Tibial nerve (tissue), 4 donors: ENCODE measurements at regions not wholly inside any gene's neighbourhood (a gene's known extent, or its start where the extent isn't known, plus 50 kb on each side); places are given as distances from the start of the nearest gene placed in this dataset.

Source experiments
- EP300 ChIP-seq, 2 donors: sonication (generic); formaldehyde crosslinking; IDR thresholded peaks; one replicate each; pipeline ENCODE4 v1.6.1; 2017; ENCODE audit warnings: antibody characterized with exemption in 2 of 2, mild to moderate bottlenecking in 1 of 2
- POLR2A ChIP-seq, 2 donors: fragments of 450-650 bp; IDR thresholded peaks; one replicate each; pipeline ENCODE4 v1.6.1; 2017; ENCODE audit warnings: antibody characterized with exemption in 2 of 2, mild to moderate bottlenecking in 2 of 2, moderate library complexity in 2 of 2
- TF ChIP-seq, protein P1 (sequence below), 5 experiments: fragments of 200-600 bp in 3 of 5; fragments of 450-650 bp in 2 of 5; sonication (generic) in 3 of 5; IDR thresholded peaks; one replicate each; pipeline ENCODE4 v1.5.1; 2016 to 2019; ENCODE audit warnings: antibody characterized with exemption in 5 of 5, mild to moderate bottlenecking in 3 of 5, moderate library complexity in 2 of 5

DNA sequence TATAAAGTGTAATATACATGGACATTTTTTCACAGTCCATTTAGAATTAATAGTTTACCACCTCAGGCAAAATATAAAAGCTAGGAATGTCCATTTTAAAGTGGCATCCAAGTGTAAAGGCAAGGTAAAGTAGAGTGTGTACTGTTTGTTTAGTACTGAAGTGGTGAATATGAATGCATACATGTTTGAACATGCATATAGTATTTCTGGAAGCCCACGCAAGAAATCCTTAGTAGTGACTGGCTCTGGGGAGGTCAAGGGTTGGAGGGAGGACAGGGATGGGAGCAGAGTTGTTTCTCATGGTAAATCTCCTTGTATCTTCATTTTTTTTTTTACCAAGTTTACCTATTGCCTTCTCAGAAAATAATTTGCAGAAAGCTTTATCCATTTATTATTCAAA is 129.2 kb downstream of the UNC5CL start:
- TF ChIP-seq, protein P1, sequence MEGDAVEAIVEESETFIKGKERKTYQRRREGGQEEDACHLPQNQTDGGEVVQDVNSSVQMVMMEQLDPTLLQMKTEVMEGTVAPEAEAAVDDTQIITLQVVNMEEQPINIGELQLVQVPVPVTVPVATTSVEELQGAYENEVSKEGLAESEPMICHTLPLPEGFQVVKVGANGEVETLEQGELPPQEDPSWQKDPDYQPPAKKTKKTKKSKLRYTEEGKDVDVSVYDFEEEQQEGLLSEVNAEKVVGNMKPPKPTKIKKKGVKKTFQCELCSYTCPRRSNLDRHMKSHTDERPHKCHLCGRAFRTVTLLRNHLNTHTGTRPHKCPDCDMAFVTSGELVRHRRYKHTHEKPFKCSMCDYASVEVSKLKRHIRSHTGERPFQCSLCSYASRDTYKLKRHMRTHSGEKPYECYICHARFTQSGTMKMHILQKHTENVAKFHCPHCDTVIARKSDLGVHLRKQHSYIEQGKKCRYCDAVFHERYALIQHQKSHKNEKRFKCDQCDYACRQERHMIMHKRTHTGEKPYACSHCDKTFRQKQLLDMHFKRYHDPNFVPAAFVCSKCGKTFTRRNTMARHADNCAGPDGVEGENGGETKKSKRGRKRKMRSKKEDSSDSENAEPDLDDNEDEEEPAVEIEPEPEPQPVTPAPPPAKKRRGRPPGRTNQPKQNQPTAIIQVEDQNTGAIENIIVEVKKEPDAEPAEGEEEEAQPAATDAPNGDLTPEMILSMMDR (IDR thresholded peaks at IDR 0.05): no peak
- TF ChIP-seq POLR2A (IDR thresholded peaks at IDR 0.05) (no peak), EP300 (IDR thresholded peaks at IDR 0.05) (no peak)
